ENCODE measurements at regions not wholly inside any gene's neighbourhood (a gene's known extent, or its start where the extent isn't known, plus 50 kb on each side); places are given as distances from the start of the nearest gene placed in this dataset.
A peak's percentile ranks its signal among the peaks of the same experiment; 100 is the strongest.

GRCh38 chr6:45757443-45758130 lies 258.1 kb downstream of the CLIC5 start:
- H3K4me3 ChIP-seq: no peak overlapping the region
- no peaks in the 10 kb centered on the region for H3K27me3 ChIP-seq
- H3K4me1 ChIP-seq (ENCODE audit: low read depth): no peaks in the 10 kb centered on the region
- no peaks in the 10 kb centered on the region for H3K9me3 ChIP-seq (ENCODE audit: low read depth)
- no peak overlapping the region for H3K27ac ChIP-seq
- no peak for TF ChIP-seq CTCF (IDR thresholded peaks at IDR 0.05; ENCODE audit: low read depth, low read length)
- H3K36me3 ChIP-seq: no peaks in the 10 kb centered on the region
- DNase-seq (ENCODE audit: low read depth in 1 of 2, low spot score in 1 of 2): no peak

GRCh38 chr6:45756606-45757005 lies 259.1 kb downstream of the CLIC5 start:
- Histone ChIP-seq H3K27ac (no peak overlapping the region), H3K9me3 (ENCODE audit: low read depth) (no peaks in the 10 kb centered on the region), H3K4me3 (no peak overlapping the region), H3K36me3 (no peaks in the 10 kb centered on the region), H3K4me1 (ENCODE audit: low read depth) (no peaks in the 10 kb centered on the region), H3K27me3 (no peaks in the 10 kb centered on the region)
- TF ChIP-seq CTCF (IDR thresholded peaks at IDR 0.05; ENCODE audit: low read depth, low read length): no peak
- no peak for DNase-seq (ENCODE audit: low read depth in 1 of 2, low spot score in 1 of 2)

- Histone ChIP-seq H3K27me3 (no peaks in the 10 kb centered on the region), H3K27ac (no peak overlapping the region)
- no peak for TF ChIP-seq CTCF (IDR thresholded peaks at IDR 0.05; ENCODE audit: low read depth, low read length)
These were observed 261.2 kb downstream of the CLIC5 start for GRCh38 chr6:45754432-45754831.

GRCh38 chr6:45746046-45746445 lies 269.6 kb downstream of the CLIC5 start:
- Histone ChIP-seq H3K9me3 (ENCODE audit: low read depth) (no peaks in the 10 kb centered on the region), H3K4me3 (no peak overlapping the region), H3K36me3 (no peaks in the 10 kb centered on the region), H3K27ac (no peak overlapping the region), H3K27me3 (no peaks in the 10 kb centered on the region), H3K4me1 (ENCODE audit: low read depth) (no peaks in the 10 kb centered on the region)
- DNase-seq (ENCODE audit: low read depth in 1 of 2, low spot score in 1 of 2): peak in 1 of 2 donors; percentile 63
- no peak for TF ChIP-seq CTCF (IDR thresholded peaks at IDR 0.05; ENCODE audit: low read depth, low read length)

More at GRCh38 chr6:45754432-45754831, 261.2 kb downstream of the CLIC5 start:
- Histone ChIP-seq H3K36me3 (no peaks in the 10 kb centered on the region), H3K4me3 (no peak overlapping the region), H3K4me1 (ENCODE audit: low read depth) (no peaks in the 10 kb centered on the region), H3K9me3 (ENCODE audit: low read depth) (no peaks in the 10 kb centered on the region)
- DNase-seq (ENCODE audit: low read depth in 1 of 2, low spot score in 1 of 2): no peak

- no peaks in the 10 kb centered on the region for H3K4me1 ChIP-seq (ENCODE audit: low read depth)
- no peaks in the 10 kb centered on the region for H3K36me3 ChIP-seq
- no peak for TF ChIP-seq CTCF (IDR thresholded peaks at IDR 0.05; ENCODE audit: low read depth, low read length)
- no peak overlapping the region for H3K4me3 ChIP-seq
- H3K27ac ChIP-seq: no peak overlapping the region
- no peaks in the 10 kb centered on the region for H3K27me3 ChIP-seq
- DNase-seq (ENCODE audit: low read depth in 1 of 2, low spot score in 1 of 2): peak in 1 of 2 donors; percentile 18
- no peaks in the 10 kb centered on the region for H3K9me3 ChIP-seq (ENCODE audit: low read depth)
These were observed 272.5 kb downstream of the CLIC5 start for GRCh38 chr6:45743028-45743615.

All from cardiac muscle cell (in vitro differentiated cells and primary cell).